ENCODE measurements at regions not wholly inside any gene's neighbourhood (a gene's known extent, or its start where the extent isn't known, plus 50 kb on each side); places are given as distances from the start of the nearest gene placed in this dataset.

DNA sequence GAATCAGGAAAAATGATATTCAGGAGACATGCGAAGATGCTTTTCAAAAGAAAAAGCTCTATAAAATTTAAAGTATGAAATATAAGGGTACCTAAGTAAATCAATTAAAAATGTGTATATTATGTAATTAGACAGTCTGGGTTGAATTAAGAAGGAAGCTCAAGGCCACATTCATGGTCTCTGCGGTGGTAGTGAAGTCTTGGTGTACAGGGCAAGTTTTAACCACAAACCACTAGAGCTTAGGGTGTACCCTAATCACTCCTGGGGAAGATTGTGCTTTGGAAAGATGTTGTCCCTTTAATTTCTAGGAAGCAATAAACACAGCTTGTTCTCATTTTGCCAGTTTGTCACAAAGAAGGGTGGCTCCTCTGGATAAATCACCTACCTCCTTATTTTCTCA lies 287.2 kb upstream of the ZNF608 start:
- no peaks in the 10 kb centered on the region for H3K79me2 ChIP-seq (ENCODE audit: control insufficient read depth, insufficient read depth, low read length)
- in situ Hi-C loops (cut with MboI) (no loop called here), intact Hi-C loops (cut with micrococcal nuclease; ENCODE audit: unreplicated experiment) (no loop called here)
- no peaks in the 10 kb centered on the region for H4K20me1 ChIP-seq (ENCODE audit: control insufficient read depth, insufficient read depth)
- H3K27ac ChIP-seq (ENCODE audit: control insufficient read depth, insufficient read depth): no peak overlapping the region
- H3K36me3 ChIP-seq (ENCODE audit: control insufficient read depth in 2 of 2, insufficient read depth in 2 of 2, low read length in 1 of 2): no peaks in the 10 kb centered on the region
- no TSS peak for BruUV-seq (replicated peaks)
- H3K4me1 ChIP-seq (ENCODE audit: control insufficient read depth, insufficient read depth, low read length): no peaks in the 10 kb centered on the region; the same call in 1 of the 2 replicates
- no peak overlapping the region for H3K4me2 ChIP-seq (ENCODE audit: control insufficient read depth, insufficient read depth)
- no peak overlapping the region for H3K9ac ChIP-seq (ENCODE audit: control insufficient read depth, insufficient read depth, low read length)
- ATAC-seq (no peak), DNase-seq (ENCODE audit: low read depth, low spot score) (no peak), FAIRE-seq (no peak)
- CTCF ChIA-PET: interaction anchor here (0.8 kb wide), 1 partner anchor 10 kb away, joined by 5 read pairs; no protein-coding TSS in a partner anchor
- 62% methylated on average over 2 of the region's 2 CpGs for whole genome bisulfite sequencing (ENCODE audit: insufficient coverage, insufficient replicate concordance, low lambda C conversion rate, missing lambda C conversion rate)
- H3K27me3 ChIP-seq (replicated peaks in 1 of 2; ENCODE audit: control insufficient read depth in 2 of 2, insufficient read depth in 2 of 2, low read length in 1 of 2): no peaks in the 10 kb centered on the region
- POLR2A ChIA-PET: interaction anchor here (1.2 kb wide), 1 partner anchor 11 kb away, joined by 3 read pairs; no protein-coding TSS in a partner anchor
- RAD21 ChIA-PET (ENCODE audit: unreplicated experiment): no interaction called here
- no peaks in the 10 kb centered on the region for H3K9me3 ChIP-seq (replicated peaks; ENCODE audit: control insufficient read depth, insufficient read depth, low read length)
- no peak overlapping the region for H3K4me3 ChIP-seq
- SMC1A ChIA-PET (ENCODE audit: uncharacterized antibody, unreplicated experiment): interaction anchor here (0.6 to 1.9 kb wide), 6 partner anchors 9 to 271 kb away, joined by 3 to 8 read pairs (median 3); no protein-coding TSS in a partner anchor
- H2AFZ ChIP-seq (ENCODE audit: control insufficient read depth, low read depth, low read length): no peak overlapping the region
- TF ChIP-seq, protein P1, sequence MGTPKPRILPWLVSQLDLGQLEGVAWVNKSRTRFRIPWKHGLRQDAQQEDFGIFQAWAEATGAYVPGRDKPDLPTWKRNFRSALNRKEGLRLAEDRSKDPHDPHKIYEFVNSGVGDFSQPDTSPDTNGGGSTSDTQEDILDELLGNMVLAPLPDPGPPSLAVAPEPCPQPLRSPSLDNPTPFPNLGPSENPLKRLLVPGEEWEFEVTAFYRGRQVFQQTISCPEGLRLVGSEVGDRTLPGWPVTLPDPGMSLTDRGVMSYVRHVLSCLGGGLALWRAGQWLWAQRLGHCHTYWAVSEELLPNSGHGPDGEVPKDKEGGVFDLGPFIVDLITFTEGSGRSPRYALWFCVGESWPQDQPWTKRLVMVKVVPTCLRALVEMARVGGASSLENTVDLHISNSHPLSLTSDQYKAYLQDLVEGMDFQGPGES (IDR thresholded peaks at IDR 0.05): no peak
- TF ChIP-seq HDGF (IDR thresholded peaks at IDR 0.05) (no peak), MYC (IDR thresholded peaks at IDR 0.05; ENCODE audit: insufficient read depth, insufficient read length, insufficient replicate concordance, low read length, severe bottlenecking) (no peak), ZZZ3 (IDR thresholded peaks at IDR 0.05; ENCODE audit: control insufficient read depth, insufficient read length, low read depth) (no peak), SMAD5 (IDR thresholded peaks at IDR 0.05; ENCODE audit: low read depth) (no peak), TARDBP (IDR thresholded peaks at IDR 0.05; ENCODE audit: borderline replicate concordance) (no peak), CREM (IDR thresholded peaks at IDR 0.05; ENCODE audit: low read depth) (no peak), EED (IDR thresholded peaks at IDR 0.05; ENCODE audit: low read depth) (no peak), RAD21 (IDR thresholded peaks at IDR 0.05; ENCODE audit: insufficient read depth, low read depth, low read length) (no peak), NR2F1 (conservative IDR thresholded peaks at IDR 0.05) (no peak), FOXM1 (IDR thresholded peaks at IDR 0.05; ENCODE audit: low read depth, low read length) (no peak)
- TF ChIP-seq, protein P2, sequence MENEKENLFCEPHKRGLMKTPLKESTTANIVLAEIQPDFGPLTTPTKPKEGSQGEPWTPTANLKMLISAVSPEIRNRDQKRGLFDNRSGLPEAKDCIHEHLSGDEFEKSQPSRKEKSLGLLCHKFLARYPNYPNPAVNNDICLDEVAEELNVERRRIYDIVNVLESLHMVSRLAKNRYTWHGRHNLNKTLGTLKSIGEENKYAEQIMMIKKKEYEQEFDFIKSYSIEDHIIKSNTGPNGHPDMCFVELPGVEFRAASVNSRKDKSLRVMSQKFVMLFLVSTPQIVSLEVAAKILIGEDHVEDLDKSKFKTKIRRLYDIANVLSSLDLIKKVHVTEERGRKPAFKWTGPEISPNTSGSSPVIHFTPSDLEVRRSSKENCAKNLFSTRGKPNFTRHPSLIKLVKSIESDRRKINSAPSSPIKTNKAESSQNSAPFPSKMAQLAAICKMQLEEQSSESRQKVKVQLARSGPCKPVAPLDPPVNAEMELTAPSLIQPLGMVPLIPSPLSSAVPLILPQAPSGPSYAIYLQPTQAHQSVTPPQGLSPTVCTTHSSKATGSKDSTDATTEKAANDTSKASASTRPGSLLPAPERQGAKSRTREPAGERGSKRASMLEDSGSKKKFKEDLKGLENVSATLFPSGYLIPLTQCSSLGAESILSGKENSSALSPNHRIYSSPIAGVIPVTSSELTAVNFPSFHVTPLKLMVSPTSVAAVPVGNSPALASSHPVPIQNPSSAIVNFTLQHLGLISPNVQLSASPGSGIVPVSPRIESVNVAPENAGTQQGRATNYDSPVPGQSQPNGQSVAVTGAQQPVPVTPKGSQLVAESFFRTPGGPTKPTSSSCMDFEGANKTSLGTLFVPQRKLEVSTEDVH (IDR thresholded peaks at IDR 0.05; ENCODE audit: low read depth, partially characterized antibody): no peak
- TF ChIP-seq, protein P3, sequence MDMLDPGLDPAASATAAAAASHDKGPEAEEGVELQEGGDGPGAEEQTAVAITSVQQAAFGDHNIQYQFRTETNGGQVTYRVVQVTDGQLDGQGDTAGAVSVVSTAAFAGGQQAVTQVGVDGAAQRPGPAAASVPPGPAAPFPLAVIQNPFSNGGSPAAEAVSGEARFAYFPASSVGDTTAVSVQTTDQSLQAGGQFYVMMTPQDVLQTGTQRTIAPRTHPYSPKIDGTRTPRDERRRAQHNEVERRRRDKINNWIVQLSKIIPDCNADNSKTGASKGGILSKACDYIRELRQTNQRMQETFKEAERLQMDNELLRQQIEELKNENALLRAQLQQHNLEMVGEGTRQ (IDR thresholded peaks at IDR 0.05; ENCODE audit: borderline replicate concordance, low read depth, low read length): no peak
- TF ChIP-seq, protein P4, sequence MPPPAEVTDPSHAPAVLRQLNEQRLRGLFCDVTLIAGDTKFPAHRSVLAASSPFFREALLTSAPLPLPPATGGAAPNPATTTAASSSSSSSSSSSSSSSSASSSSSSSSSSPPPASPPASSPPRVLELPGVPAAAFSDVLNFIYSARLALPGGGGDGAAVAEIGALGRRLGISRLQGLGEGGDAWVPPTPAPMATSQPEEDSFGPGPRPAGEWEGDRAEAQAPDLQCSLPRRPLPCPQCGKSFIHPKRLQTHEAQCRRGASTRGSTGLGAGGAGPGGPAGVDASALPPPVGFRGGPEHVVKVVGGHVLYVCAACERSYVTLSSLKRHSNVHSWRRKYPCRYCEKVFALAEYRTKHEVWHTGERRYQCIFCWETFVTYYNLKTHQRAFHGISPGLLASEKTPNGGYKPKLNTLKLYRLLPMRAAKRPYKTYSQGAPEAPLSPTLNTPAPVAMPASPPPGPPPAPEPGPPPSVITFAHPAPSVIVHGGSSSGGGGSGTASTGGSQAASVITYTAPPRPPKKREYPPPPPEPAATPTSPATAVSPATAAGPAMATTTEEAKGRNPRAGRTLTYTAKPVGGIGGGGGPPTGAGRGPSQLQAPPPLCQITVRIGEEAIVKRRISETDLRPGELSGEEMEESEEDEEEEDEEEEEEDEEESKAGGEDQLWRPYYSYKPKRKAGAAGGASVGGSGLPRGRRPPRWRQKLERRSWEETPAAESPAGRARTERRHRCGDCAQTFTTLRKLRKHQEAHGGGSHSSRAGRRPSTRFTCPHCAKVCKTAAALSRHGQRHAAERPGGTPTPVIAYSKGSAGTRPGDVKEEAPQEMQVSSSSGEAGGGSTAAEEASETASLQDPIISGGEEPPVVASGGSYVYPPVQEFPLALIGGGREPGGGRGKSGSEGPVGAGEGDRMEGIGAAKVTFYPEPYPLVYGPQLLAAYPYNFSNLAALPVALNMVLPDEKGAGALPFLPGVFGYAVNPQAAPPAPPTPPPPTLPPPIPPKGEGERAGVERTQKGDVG (CRISPR knock-in tag; IDR thresholded peaks at IDR 0.05): no peak
- TF ChIP-seq, protein P5, sequence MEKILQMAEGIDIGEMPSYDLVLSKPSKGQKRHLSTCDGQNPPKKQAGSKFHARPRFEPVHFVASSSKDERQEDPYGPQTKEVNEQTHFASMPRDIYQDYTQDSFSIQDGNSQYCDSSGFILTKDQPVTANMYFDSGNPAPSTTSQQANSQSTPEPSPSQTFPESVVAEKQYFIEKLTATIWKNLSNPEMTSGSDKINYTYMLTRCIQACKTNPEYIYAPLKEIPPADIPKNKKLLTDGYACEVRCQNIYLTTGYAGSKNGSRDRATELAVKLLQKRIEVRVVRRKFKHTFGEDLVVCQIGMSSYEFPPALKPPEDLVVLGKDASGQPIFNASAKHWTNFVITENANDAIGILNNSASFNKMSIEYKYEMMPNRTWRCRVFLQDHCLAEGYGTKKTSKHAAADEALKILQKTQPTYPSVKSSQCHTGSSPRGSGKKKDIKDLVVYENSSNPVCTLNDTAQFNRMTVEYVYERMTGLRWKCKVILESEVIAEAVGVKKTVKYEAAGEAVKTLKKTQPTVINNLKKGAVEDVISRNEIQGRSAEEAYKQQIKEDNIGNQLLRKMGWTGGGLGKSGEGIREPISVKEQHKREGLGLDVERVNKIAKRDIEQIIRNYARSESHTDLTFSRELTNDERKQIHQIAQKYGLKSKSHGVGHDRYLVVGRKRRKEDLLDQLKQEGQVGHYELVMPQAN (conservative IDR thresholded peaks at IDR 0.05): no peak

Data from GM12878 (cell line).